H1 (cell line): ENCODE measurements at regions not wholly inside any gene's neighbourhood (a gene's known extent, or its start where the extent isn't known, plus 50 kb on each side); places are given as distances from the start of the nearest gene placed in this dataset.

Experiments
- CTCF ChIA-PET: fragments of 300-600 bp; sonication (Branson Sonifier 250); formaldehyde crosslinking; loops from one replicate; lab custom pipeline; 2021; ENCODE audit not compliant: partially characterized antibody; lab: Charles Lee
- POLR2A ChIA-PET: fragments of 300-600 bp; sonication (Branson Sonifier 250); formaldehyde crosslinking; loops from one replicate; lab custom pipeline; 2021; ENCODE audit warnings: inconsistent platforms; ENCODE audit not compliant: partially characterized antibody; lab: Charles Lee
- DNase-seq, 2 experiments: peaks; one replicate each; pipeline versions ENCODE4 v3.0.0 to v3.0.0-alpha.2; 2010 to 2022; ENCODE audit warnings: low spot score in 2 of 2, low read depth in 1 of 2, mixed read lengths in 1 of 2
- FAIRE-seq: peaks from 2 replicates; lab custom pipeline; 2011; peaks lifted over from hg19 to GRCh38; lab: Jason Lieb, UNC
- H2AFZ ChIP-seq: 2 replicates; pipeline ENCODE4 v1.8.1; 2012; ENCODE audit warnings: low read length, inconsistent platforms
- H2AK5ac ChIP-seq: 2 replicates; pipeline ENCODE4 v1.6.1; 2013; ENCODE audit warnings: low read depth, low read length
- H2BK120ac ChIP-seq: replicated peaks from 2 replicates; pipeline ENCODE3; 2013; ENCODE audit warnings: low read depth, low read length, inconsistent platforms
- H2BK12ac ChIP-seq: 2 replicates; pipeline ENCODE4 v1.6.1; 2013; ENCODE audit warnings: low read depth, low read length
- H2BK15ac ChIP-seq: 2 replicates; pipeline ENCODE4 v1.6.1; 2013; ENCODE audit warnings: low read length
- H2BK20ac ChIP-seq: 2 replicates; pipeline ENCODE4 v1.6.1; 2013; ENCODE audit warnings: low read length
- H2BK5ac ChIP-seq: 2 replicates; pipeline ENCODE4 v1.6.1; 2013; ENCODE audit warnings: low read depth, low read length
- H3K14ac ChIP-seq: 2 replicates; pipeline ENCODE4 v1.6.1; 2013; ENCODE audit warnings: inconsistent platforms; ENCODE audit not compliant: insufficient read length
- H3K18ac ChIP-seq: 2 replicates; pipeline ENCODE4 v1.6.1; 2013; ENCODE audit warnings: low read length; ENCODE audit errors: extremely low read depth
- H3K23ac ChIP-seq: 2 replicates; pipeline ENCODE4 v1.6.1; 2013; ENCODE audit warnings: inconsistent platforms; ENCODE audit not compliant: insufficient read length
- H3K23me2 ChIP-seq: 2 replicates; pipeline ENCODE4 v1.6.1; 2013; ENCODE audit warnings: low read depth, low read length
- H3K27ac ChIP-seq: 2 replicates; pipeline ENCODE4 v1.6.1; 2011; ENCODE audit warnings: low read depth, low read length, inconsistent platforms
- H3K27me3 ChIP-seq, 4 experiments: replicated peaks in 1 of 4; 1 replicate in 1 of 4; 2 replicates in 3 of 4; pipeline versions ENCODE4 v1.6.1 to v1.8.1; 2011 to 2013; ENCODE audit warnings: low read length in 3 of 4, mild to moderate bottlenecking in 3 of 4, inconsistent platforms in 2 of 4, mixed read lengths in 2 of 4, moderate library complexity in 1 of 4; ENCODE audit not compliant: control insufficient read depth in 3 of 4, insufficient read depth in 3 of 4; ENCODE audit errors: extremely low read depth in 1 of 4
- H3K36me3 ChIP-seq, 4 experiments: 2 replicates each; pipeline versions ENCODE4 v1.6.1 to v1.8.1; 2011 to 2013; ENCODE audit warnings: mild to moderate bottlenecking in 4 of 4, low read length in 3 of 4, moderate library complexity in 2 of 4, control low read depth in 1 of 4, inconsistent platforms in 1 of 4; ENCODE audit not compliant: insufficient read depth in 4 of 4, control insufficient read depth in 2 of 4
- H3K4ac ChIP-seq: replicated peaks from 2 replicates; pipeline ENCODE3; 2013; ENCODE audit warnings: low read length, low read depth, mixed read lengths, inconsistent platforms; ENCODE audit not compliant: insufficient read length
- H3K4me1 ChIP-seq, 4 experiments: replicated peaks in 1 of 4; 1 replicate in 1 of 4; 2 replicates in 3 of 4; pipeline versions ENCODE4 v1.6.1 to v1.8.1; 2011 to 2013; ENCODE audit warnings: low read length in 3 of 4, inconsistent platforms in 2 of 4, mixed read lengths in 1 of 4; ENCODE audit not compliant: insufficient read depth in 4 of 4, control insufficient read depth in 3 of 4
- H3K4me2 ChIP-seq, 2 experiments: 2 replicates each; pipeline versions ENCODE4 v1.6.1 to v1.8.1; 2011 to 2013; ENCODE audit warnings: low read depth in 2 of 2, low read length in 2 of 2, control low read depth in 1 of 2, inconsistent platforms in 1 of 2, mild to moderate bottlenecking in 1 of 2; ENCODE audit not compliant: insufficient read depth in 1 of 2
- H3K4me3 ChIP-seq, 4 experiments: fragments of 200-600, 300-600 bp in 1 of 4; sonication (generic), shearing (Covaris generic), sonication (Bioruptor Twin) in 1 of 4; 2 replicates each; pipeline versions ENCODE4 v1.5.1 to v1.8.1; 2011 to 2016; ENCODE audit warnings: low read length in 4 of 4, low read depth in 3 of 4, control low read depth in 2 of 4, inconsistent platforms in 2 of 4, mild to moderate bottlenecking in 2 of 4, mixed read lengths in 1 of 4, moderate library complexity in 1 of 4; ENCODE audit not compliant: insufficient read depth in 2 of 4; ENCODE audit errors: extremely low read depth in 1 of 4
- H3K56ac ChIP-seq: replicated peaks from 2 replicates; pipeline ENCODE3; 2013; ENCODE audit warnings: low read depth, mild to moderate bottlenecking, mixed read lengths, low read length, inconsistent platforms; ENCODE audit not compliant: insufficient read length
- H3K79me1 ChIP-seq: 2 replicates; pipeline ENCODE4 v1.6.1; 2013; ENCODE audit warnings: low read depth, low read length, control low read depth
- H3K79me2 ChIP-seq, 2 experiments: 2 replicates each; pipeline versions ENCODE4 v1.6.1 to v1.8.1; 2012 to 2013; ENCODE audit warnings: low read length in 2 of 2, mild to moderate bottlenecking in 2 of 2, inconsistent platforms in 1 of 2; ENCODE audit not compliant: insufficient read depth in 2 of 2, control insufficient read depth in 1 of 2
- H3K9ac ChIP-seq, 4 experiments: replicated peaks in 1 of 4; 1 replicate in 1 of 4; 2 replicates in 3 of 4; pipeline versions ENCODE4 v1.6.1 to v1.8.1; 2011 to 2013; ENCODE audit warnings: low read depth in 3 of 4, low read length in 3 of 4, control low read depth in 2 of 4, mild to moderate bottlenecking in 2 of 4, moderate library complexity in 2 of 4, inconsistent platforms in 1 of 4; ENCODE audit errors: extremely low read depth in 1 of 4
- H3K9me3 ChIP-seq, 2 experiments: 2 replicates each; pipeline versions ENCODE4 v1.6.1 to v1.8.1; 2012 to 2013; ENCODE audit warnings: mild to moderate bottlenecking in 2 of 2, moderate library complexity in 2 of 2, control low read depth in 1 of 2, inconsistent platforms in 1 of 2, low read depth in 1 of 2, low read length in 1 of 2, mixed read lengths in 1 of 2; ENCODE audit not compliant: insufficient read depth in 2 of 2
- H4K20me1 ChIP-seq, 2 experiments: replicated peaks in 1 of 2; 2 replicates each; pipeline versions ENCODE3 to v1.8.1; 2011 to 2013; ENCODE audit warnings: inconsistent platforms in 2 of 2, low read length in 2 of 2, mild to moderate bottlenecking in 1 of 2; ENCODE audit not compliant: insufficient read depth in 2 of 2, control insufficient read depth in 1 of 2
- H4K5ac ChIP-seq: 2 replicates; pipeline ENCODE4 v1.6.1; 2013; ENCODE audit warnings: low read length, low read depth, mixed read lengths, inconsistent platforms; ENCODE audit not compliant: insufficient read length
- H4K8ac ChIP-seq: 2 replicates; pipeline ENCODE4 v1.8.0; 2013; ENCODE audit warnings: mild to moderate bottlenecking, moderate library complexity, low read length, inconsistent platforms; ENCODE audit not compliant: insufficient read depth; ENCODE audit errors: extremely low read depth
- H4K91ac ChIP-seq: replicated peaks from 2 replicates; pipeline ENCODE3; 2013; ENCODE audit warnings: low read length, mixed read lengths, inconsistent platforms; ENCODE audit not compliant: insufficient read length
- EP300 ChIP-seq, 2 experiments: IDR thresholded peaks; 1 replicate in 1 of 2; 2 replicates in 1 of 2; pipeline ENCODE4 v1.6.1; 2011 to 2012; ENCODE audit warnings: low read depth in 2 of 2, low read length in 2 of 2, mild to moderate bottlenecking in 2 of 2, borderline replicate concordance in 1 of 2, inconsistent platforms in 1 of 2, moderate library complexity in 1 of 2
- HDAC2 ChIP-seq, 2 experiments: fragments of 300-600 bp in 1 of 2; sonication (generic) in 1 of 2; IDR thresholded peaks; 2 replicates each; pipeline ENCODE4 v1.6.1; 2011 to 2012; ENCODE audit warnings: low read depth in 2 of 2, low read length in 2 of 2, mild to moderate bottlenecking in 2 of 2, moderate library complexity in 2 of 2, borderline replicate concordance in 1 of 2, inconsistent platforms in 1 of 2
- JUN ChIP-seq: IDR thresholded peaks from 2 replicates; pipeline ENCODE4 v1.6.1; 2011; ENCODE audit warnings: low read depth, mild to moderate bottlenecking, improper control_type of control experiment, low read length
- KDM4A ChIP-seq: IDR thresholded peaks from one replicate; pipeline ENCODE4 v1.7.1; 2012; ENCODE audit warnings: low read depth, mild to moderate bottlenecking, moderate library complexity, low read length, inconsistent platforms; ENCODE audit not compliant: severe bottlenecking
- ZNF274 ChIP-seq: IDR thresholded peaks from 2 replicates; pipeline ENCODE4 v1.7.0; 2012; ENCODE audit warnings: low read length, borderline replicate concordance; ENCODE audit errors: extremely low read depth
- WGBS, 2 experiments: shearing (Covaris generic) in 1 of 2; methylation state at CpG; one replicate each; pipeline versions ENCODE4 v1.1.6 to v1.1.7; 2013 to 2015; ENCODE audit warnings: low lambda C conversion rate in 2 of 2, mixed read lengths in 2 of 2, inconsistent platforms in 1 of 2, low coverage in 1 of 2, missing lambda C conversion rate in 1 of 2; ENCODE audit not compliant: insufficient replicate concordance in 2 of 2, insufficient coverage in 1 of 2, insufficient read length in 1 of 2; ENCODE audit errors: extremely low coverage in 1 of 2, missing lambda C conversion rate in 1 of 2; 5-methylcytosine and 5-hydroxymethylcytosine counted together
- TF ChIP-seq, protein P1 (sequence below): IDR thresholded peaks from 2 replicates; pipeline ENCODE4 v1.6.1; 2012; ENCODE audit warnings: inconsistent platforms

DNA sequence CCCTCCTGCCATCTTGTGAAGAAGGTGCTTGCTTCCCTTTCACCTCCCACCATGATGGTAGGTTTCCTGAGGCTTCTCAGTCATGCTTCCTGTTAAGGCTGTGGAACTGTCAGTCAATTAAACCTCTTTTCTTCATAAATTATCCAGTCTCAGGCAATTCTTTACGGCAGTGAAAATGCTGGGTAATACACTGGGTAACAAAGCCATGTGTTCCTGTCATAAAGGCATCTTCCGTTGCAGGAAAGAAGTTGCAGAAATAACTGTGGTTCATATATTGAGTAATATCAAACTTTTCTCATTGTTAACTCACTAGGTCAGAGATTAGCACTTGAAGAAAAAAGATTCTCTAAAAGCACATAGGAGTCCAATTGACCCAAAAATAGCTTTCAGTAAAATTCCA is 163.9 kb upstream of the HNMT start:
- Histone ChIP-seq H3K4me1 (no peaks in the 10 kb centered on the region), H3K23ac (no peak overlapping the region), H3K23me2 (no peaks in the 10 kb centered on the region), H3K56ac (no peak overlapping the region), H3K27me3 (no peaks in the 10 kb centered on the region), H2BK15ac (no peak overlapping the region), H3K27ac (no peak overlapping the region), H2BK120ac (no peak overlapping the region), H2AK5ac (no peak overlapping the region), H3K36me3 (no peaks in the 10 kb centered on the region), H2BK5ac (no peak overlapping the region), H3K79me2 (no peaks in the 10 kb centered on the region), H2BK20ac (no peak overlapping the region), H2AFZ (no peak overlapping the region), H4K20me1 (no peaks in the 10 kb centered on the region), H4K91ac (no peak overlapping the region), H3K4me2 (no peak overlapping the region), H4K8ac (no peak overlapping the region), H3K9me3 (peaks cover 13 to 16% of the 10 kb centered on the region in 2 experiments; a peak in 3 of 4 replicates), H3K4me3 (no peak overlapping the region), H3K18ac (no peak overlapping the region), H3K4ac (no peak overlapping the region), H2BK12ac (no peak overlapping the region), H3K79me1 (no peaks in the 10 kb centered on the region), H3K9ac (no peak overlapping the region), H3K14ac (no peak overlapping the region), H4K5ac (no peak overlapping the region)
- FAIRE-seq (no peak), DNase-seq (no peak)
- WGBS, 2 experiments = 93% methylated on average over 2 of the region's 2 CpGs; no CpG with 5 or more reads in 1 of the 2 experiments
- TF ChIP-seq EP300 (IDR thresholded peaks at IDR 0.05; ENCODE audit: borderline replicate concordance in 1 of 2, low read depth in 2 of 2, low read length in 2 of 2) (no peak), ZNF274 (no peak), KDM4A (no peak), JUN (no peak), HDAC2 (IDR thresholded peaks at IDR 0.05; ENCODE audit: borderline replicate concordance in 1 of 2, low read depth in 2 of 2, low read length in 2 of 2) (no peak)
- TF ChIP-seq, protein P1, sequence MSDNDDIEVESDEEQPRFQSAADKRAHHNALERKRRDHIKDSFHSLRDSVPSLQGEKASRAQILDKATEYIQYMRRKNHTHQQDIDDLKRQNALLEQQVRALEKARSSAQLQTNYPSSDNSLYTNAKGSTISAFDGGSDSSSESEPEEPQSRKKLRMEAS = no peak
- CTCF ChIA-PET = no interaction called here
- POLR2A ChIA-PET = no interaction called here
